Thyroid gland (tissue), 4 donors: ENCODE measurements at regions not wholly inside any gene's neighbourhood (a gene's known extent, or its start where the extent isn't known, plus 50 kb on each side); places are given as distances from the start of the nearest gene placed in this dataset.

Source experiments
- CTCF ChIP-seq, 6 experiments: fragments of 200-600 bp in 3 of 6; fragments of 450-650 bp in 3 of 6; sonication (generic) in 3 of 6; IDR thresholded peaks; one replicate each; pipeline ENCODE4 v1.5.1; 2016 to 2019; ENCODE audit warnings: antibody characterized with exemption in 6 of 6, mild to moderate bottlenecking in 2 of 6, inconsistent platforms in 1 of 6, moderate library complexity in 1 of 6
- POLR2A ChIP-seq, 2 donors: fragments of 450-650 bp; IDR thresholded peaks; one replicate each; pipeline ENCODE4 v1.6.1; 2017; ENCODE audit warnings: antibody characterized with exemption in 2 of 2, mild to moderate bottlenecking in 2 of 2, moderate library complexity in 1 of 2

GRCh38 chr7:13307040-13307439 lies 619.6 kb downstream of the ARL4A start:
- TF ChIP-seq CTCF (IDR thresholded peaks at IDR 0.05) (no peak), POLR2A (IDR thresholded peaks at IDR 0.05) (no peak)
